Panc1 (cell line): ENCODE measurements at regions not wholly inside any gene's neighbourhood (a gene's known extent, or its start where the extent isn't known, plus 50 kb on each side); places are given as distances from the start of the nearest gene placed in this dataset.

Source experiments
- ATAC-seq: fragments of 200-7000 bp; cut with Tn5 transposase; 2 replicates; pipeline ENCODE4 v1.9.1; 2020; ENCODE audit warnings: mild to moderate bottlenecking, moderate library complexity
- BruUV-seq: library from RNA; stranded (reverse); fragments of 400-500 nt; replicated peaks from 2 replicates; lab custom pipeline; 2021; lab: Mats Ljungman, UMichigan
- CTCF ChIA-PET: fragments of 300-600 bp; sonication (Branson Sonifier 250); formaldehyde crosslinking; loops from one replicate; lab custom pipeline; 2022; ENCODE audit warnings: antibody characterized with exemption; lab: Charles Lee
- POLR2A ChIA-PET: fragments of 300-600 bp; sonication (Branson Sonifier 250); formaldehyde crosslinking; loops from one replicate; lab custom pipeline; 2022; ENCODE audit warnings: antibody characterized with exemption; lab: Charles Lee
- DNase-seq: peaks from one replicate; pipeline ENCODE4 v3.0.0-alpha.2; 2010; ENCODE audit warnings: low read depth, low spot score
- H3K27ac ChIP-seq: 2 replicates; pipeline ENCODE4 v1.5.1; 2011; ENCODE audit warnings: mild to moderate bottlenecking, low read length, inconsistent platforms
- H3K27me3 ChIP-seq: fragments of 200-500 bp; sonication (Bioruptor generic); 2 replicates; pipeline ENCODE4 v1.6.0; 2014; ENCODE audit warnings: low read length, inconsistent platforms; ENCODE audit not compliant: control insufficient read depth, insufficient read depth
- H3K36me3 ChIP-seq: fragments of 200-500 bp; sonication (Bioruptor generic); 2 replicates; pipeline ENCODE4 v1.5.1; 2014; ENCODE audit warnings: inconsistent platforms, mild to moderate bottlenecking, low read length, moderate library complexity; ENCODE audit not compliant: control insufficient read depth, insufficient read depth
- H3K4me1 ChIP-seq: 2 replicates; pipeline ENCODE4 v1.5.1; 2011; ENCODE audit warnings: inconsistent platforms, mild to moderate bottlenecking, low read length, moderate library complexity; ENCODE audit not compliant: control insufficient read depth, insufficient read depth
- H3K4me3 ChIP-seq, 2 experiments: 2 replicates each; pipeline ENCODE4 v1.5.1; 2011 to 2012; ENCODE audit warnings: low read depth in 2 of 2, low read length in 2 of 2, mild to moderate bottlenecking in 2 of 2, inconsistent platforms in 1 of 2, moderate library complexity in 1 of 2
- H3K9me3 ChIP-seq: fragments of 200-500 bp; sonication (Bioruptor generic); 2 replicates; pipeline ENCODE4 v1.5.1; 2014; ENCODE audit warnings: low read depth, mild to moderate bottlenecking, inconsistent platforms, low read length, moderate library complexity; ENCODE audit not compliant: control insufficient read depth, insufficient read depth
- POLR2AphosphoS5 ChIP-seq: IDR thresholded peaks from 2 replicates; pipeline ENCODE4 v1.6.1; 2012; ENCODE audit warnings: mild to moderate bottlenecking, low read depth, low read length, moderate library complexity
- SIN3A ChIP-seq: IDR thresholded peaks from 2 replicates; pipeline ENCODE4 v1.6.1; 2012; ENCODE audit warnings: low read depth, mild to moderate bottlenecking, low read length, moderate library complexity, borderline replicate concordance; ENCODE audit not compliant: insufficient read depth
- TCF7L2 ChIP-seq: IDR thresholded peaks from 2 replicates; pipeline ENCODE4 v1.6.1; 2011; ENCODE audit warnings: mild to moderate bottlenecking, low read depth, low read length, inconsistent platforms
- in situ Hi-C: cut with HindIII; loops from 2 replicates; pipeline ENCODE4 v1.10.0; 2016; ENCODE audit warnings: low sequenced_read_pairs, low pct_unique_long_range_greater_than_20kb
- intact Hi-C: fragments of 100-400 bp; cut with micrococcal nuclease; formaldehyde crosslinking; loops from one replicate; pipeline ENCODE4 v1.10.0; 2022; ENCODE audit not compliant: unreplicated experiment
- TF ChIP-seq, protein P1 (sequence below): fragments of 450-650 bp; IDR thresholded peaks from 2 replicates; pipeline ENCODE4 v1.5.1; 2017; ENCODE audit warnings: mild to moderate bottlenecking
- TF ChIP-seq, protein P2 (sequence below), 2 experiments: IDR thresholded peaks; 2 replicates each; pipeline ENCODE4 v1.6.1; 2011 to 2012; ENCODE audit warnings: low read depth in 2 of 2, control low read depth in 1 of 2, low read length in 1 of 2, mild to moderate bottlenecking in 1 of 2, moderate library complexity in 1 of 2; ENCODE audit not compliant: insufficient read depth in 1 of 2

DNA sequence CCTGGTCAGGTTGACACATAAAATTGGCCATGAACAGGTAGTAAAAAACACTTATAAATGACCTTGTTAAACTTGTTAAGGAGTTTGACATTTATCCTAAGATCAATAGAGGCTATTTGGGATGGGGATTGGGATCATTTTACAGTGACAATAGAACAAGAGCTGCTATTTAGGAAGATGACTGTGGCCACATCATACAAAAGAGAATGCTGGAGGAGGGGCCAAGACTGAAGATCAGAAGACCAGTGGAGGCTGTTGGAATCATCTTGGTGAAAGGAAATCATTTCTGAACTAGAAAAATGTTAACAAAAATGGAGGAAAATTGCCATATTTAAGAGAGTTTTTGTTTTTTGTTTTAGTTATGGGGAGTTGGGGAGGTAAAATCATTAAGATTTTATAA, 304.8 kb upstream of the TLE4 start:
- no peak for ATAC-seq
- ChIA-PET POLR2A (no interaction called here), CTCF (no interaction called here)
- Histone ChIP-seq H3K27me3 (no peaks in the 10 kb centered on the region), H3K9me3 (no peaks in the 10 kb centered on the region), H3K27ac (no peak overlapping the region), H3K36me3 (no peaks in the 10 kb centered on the region), H3K4me1 (no peaks in the 10 kb centered on the region), H3K4me3 (no peak overlapping the region)
- TF ChIP-seq, protein P1, sequence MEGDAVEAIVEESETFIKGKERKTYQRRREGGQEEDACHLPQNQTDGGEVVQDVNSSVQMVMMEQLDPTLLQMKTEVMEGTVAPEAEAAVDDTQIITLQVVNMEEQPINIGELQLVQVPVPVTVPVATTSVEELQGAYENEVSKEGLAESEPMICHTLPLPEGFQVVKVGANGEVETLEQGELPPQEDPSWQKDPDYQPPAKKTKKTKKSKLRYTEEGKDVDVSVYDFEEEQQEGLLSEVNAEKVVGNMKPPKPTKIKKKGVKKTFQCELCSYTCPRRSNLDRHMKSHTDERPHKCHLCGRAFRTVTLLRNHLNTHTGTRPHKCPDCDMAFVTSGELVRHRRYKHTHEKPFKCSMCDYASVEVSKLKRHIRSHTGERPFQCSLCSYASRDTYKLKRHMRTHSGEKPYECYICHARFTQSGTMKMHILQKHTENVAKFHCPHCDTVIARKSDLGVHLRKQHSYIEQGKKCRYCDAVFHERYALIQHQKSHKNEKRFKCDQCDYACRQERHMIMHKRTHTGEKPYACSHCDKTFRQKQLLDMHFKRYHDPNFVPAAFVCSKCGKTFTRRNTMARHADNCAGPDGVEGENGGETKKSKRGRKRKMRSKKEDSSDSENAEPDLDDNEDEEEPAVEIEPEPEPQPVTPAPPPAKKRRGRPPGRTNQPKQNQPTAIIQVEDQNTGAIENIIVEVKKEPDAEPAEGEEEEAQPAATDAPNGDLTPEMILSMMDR = no peak
- TF ChIP-seq POLR2AphosphoS5 (no peak), SIN3A (no peak), TCF7L2 (no peak)
- TF ChIP-seq, protein P2, sequence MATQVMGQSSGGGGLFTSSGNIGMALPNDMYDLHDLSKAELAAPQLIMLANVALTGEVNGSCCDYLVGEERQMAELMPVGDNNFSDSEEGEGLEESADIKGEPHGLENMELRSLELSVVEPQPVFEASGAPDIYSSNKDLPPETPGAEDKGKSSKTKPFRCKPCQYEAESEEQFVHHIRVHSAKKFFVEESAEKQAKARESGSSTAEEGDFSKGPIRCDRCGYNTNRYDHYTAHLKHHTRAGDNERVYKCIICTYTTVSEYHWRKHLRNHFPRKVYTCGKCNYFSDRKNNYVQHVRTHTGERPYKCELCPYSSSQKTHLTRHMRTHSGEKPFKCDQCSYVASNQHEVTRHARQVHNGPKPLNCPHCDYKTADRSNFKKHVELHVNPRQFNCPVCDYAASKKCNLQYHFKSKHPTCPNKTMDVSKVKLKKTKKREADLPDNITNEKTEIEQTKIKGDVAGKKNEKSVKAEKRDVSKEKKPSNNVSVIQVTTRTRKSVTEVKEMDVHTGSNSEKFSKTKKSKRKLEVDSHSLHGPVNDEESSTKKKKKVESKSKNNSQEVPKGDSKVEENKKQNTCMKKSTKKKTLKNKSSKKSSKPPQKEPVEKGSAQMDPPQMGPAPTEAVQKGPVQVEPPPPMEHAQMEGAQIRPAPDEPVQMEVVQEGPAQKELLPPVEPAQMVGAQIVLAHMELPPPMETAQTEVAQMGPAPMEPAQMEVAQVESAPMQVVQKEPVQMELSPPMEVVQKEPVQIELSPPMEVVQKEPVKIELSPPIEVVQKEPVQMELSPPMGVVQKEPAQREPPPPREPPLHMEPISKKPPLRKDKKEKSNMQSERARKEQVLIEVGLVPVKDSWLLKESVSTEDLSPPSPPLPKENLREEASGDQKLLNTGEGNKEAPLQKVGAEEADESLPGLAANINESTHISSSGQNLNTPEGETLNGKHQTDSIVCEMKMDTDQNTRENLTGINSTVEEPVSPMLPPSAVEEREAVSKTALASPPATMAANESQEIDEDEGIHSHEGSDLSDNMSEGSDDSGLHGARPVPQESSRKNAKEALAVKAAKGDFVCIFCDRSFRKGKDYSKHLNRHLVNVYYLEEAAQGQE (IDR thresholded peaks at IDR 0.05; ENCODE audit: insufficient read depth in 1 of 2, low read depth in 2 of 2, low read length in 1 of 2) = no peak
- intact Hi-C loops = no loop called here
- in situ Hi-C loops = no loop called here
- BruUV-seq = no TSS peak
- DNase-seq = no peak

DNA sequence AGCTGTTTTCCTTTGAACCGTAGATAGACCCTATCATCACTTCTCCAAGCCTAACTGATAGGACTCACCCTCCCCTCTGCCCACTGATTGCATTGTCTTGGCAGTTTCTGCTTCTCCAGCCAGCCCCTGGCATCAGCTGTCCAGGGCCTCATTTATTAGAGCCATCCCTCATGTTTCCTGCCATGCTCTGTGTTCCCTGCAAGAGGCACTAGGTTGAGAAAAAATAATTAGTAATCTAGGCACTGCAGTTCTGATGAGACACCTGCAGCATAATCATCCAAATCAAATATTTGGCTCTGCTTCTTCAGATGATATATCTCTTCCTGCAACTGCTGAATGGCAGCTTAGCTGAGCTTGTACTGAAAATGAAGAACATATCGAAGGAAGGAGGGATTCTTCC, 303.0 kb upstream of the TLE4 start:
- Histone ChIP-seq H3K4me1 (no peaks in the 10 kb centered on the region), H3K27me3 (no peaks in the 10 kb centered on the region), H3K4me3 (no peak overlapping the region), H3K9me3 (no peaks in the 10 kb centered on the region), H3K36me3 (no peaks in the 10 kb centered on the region), H3K27ac (no peak overlapping the region)
- TF ChIP-seq, protein P1 = no peak
- TF ChIP-seq POLR2AphosphoS5 (no peak), SIN3A (no peak)
- TF ChIP-seq, protein P2 (IDR thresholded peaks at IDR 0.05; ENCODE audit: insufficient read depth in 1 of 2, low read depth in 2 of 2, low read length in 1 of 2) = no peak
- ATAC-seq = no peak
- CTCF ChIA-PET = no interaction called here
- in situ Hi-C loops (no loop called here), intact Hi-C loops (no loop called here)
- POLR2A ChIA-PET = no interaction called here
- no TSS peak for BruUV-seq
- DNase-seq = no peak
